ENCODE measurements at regions not wholly inside any gene's neighbourhood (a gene's known extent, or its start where the extent isn't known, plus 50 kb on each side); places are given as distances from the start of the nearest gene placed in this dataset.

GRCh38 chr10:53638006-53638405 lies 865.4 kb upstream of the MBL2 start:
- TF ChIP-seq CTCF (IDR thresholded peaks at IDR 0.05; ENCODE audit: low read depth, low read length, missing control alignments): no peak
- H3K4me3 ChIP-seq (replicated peaks; ENCODE audit: low read depth, low read length): no peak overlapping the region
- no peak for DNase-seq (ENCODE audit: extremely low read depth, low read depth)

- no peak for DNase-seq (ENCODE audit: extremely low read depth, low read depth)
- no peak for TF ChIP-seq CTCF (IDR thresholded peaks at IDR 0.05; ENCODE audit: low read depth, low read length, missing control alignments)
- no peak overlapping the region for H3K4me3 ChIP-seq (replicated peaks; ENCODE audit: low read depth, low read length)
Observed at GRCh38 chr10:53624722-53625121, 852.1 kb upstream of the MBL2 start.

- no peak for TF ChIP-seq CTCF (IDR thresholded peaks at IDR 0.05; ENCODE audit: low read depth, low read length, missing control alignments)
- DNase-seq (ENCODE audit: extremely low read depth, low read depth): no peak
- H3K4me3 ChIP-seq (replicated peaks; ENCODE audit: low read depth, low read length): no peak overlapping the region
Observed at GRCh38 chr10:53622201-53622600, 849.6 kb upstream of the MBL2 start.

- no peak for TF ChIP-seq CTCF (IDR thresholded peaks at IDR 0.05; ENCODE audit: low read depth, low read length, missing control alignments)
- no peak overlapping the region for H3K4me3 ChIP-seq (replicated peaks; ENCODE audit: low read depth, low read length)
- DNase-seq (ENCODE audit: extremely low read depth, low read depth): no peak
Observed at GRCh38 chr10:53619671-53620070, 847.1 kb upstream of the MBL2 start.

GRCh38 chr10:53607691-53608090 lies 835.1 kb upstream of the MBL2 start:
- no peak for DNase-seq (ENCODE audit: extremely low read depth, low read depth)
- TF ChIP-seq CTCF (IDR thresholded peaks at IDR 0.05; ENCODE audit: low read depth, low read length, missing control alignments): no peak
- no peak overlapping the region for H3K4me3 ChIP-seq (replicated peaks; ENCODE audit: low read depth, low read length)

- no peak overlapping the region for H3K4me3 ChIP-seq (replicated peaks; ENCODE audit: low read depth, low read length)
- DNase-seq (ENCODE audit: extremely low read depth, low read depth): no peak
- TF ChIP-seq CTCF (IDR thresholded peaks at IDR 0.05; ENCODE audit: low read depth, low read length, missing control alignments): no peak
Observed at GRCh38 chr10:53606981-53607380, 834.4 kb upstream of the MBL2 start.

- DNase-seq (ENCODE audit: extremely low read depth, low read depth): peak; percentile 9
- no peak overlapping the region for H3K4me3 ChIP-seq (replicated peaks; ENCODE audit: low read depth, low read length)
- TF ChIP-seq CTCF (IDR thresholded peaks at IDR 0.05; ENCODE audit: low read depth, low read length, missing control alignments): peak; percentile 71
Observed at GRCh38 chr10:53601260-53601875, 828.8 kb upstream of the MBL2 start.

Measured in HFF-Myc (cell line).